GM12873 (cell line): ENCODE measurements at regions not wholly inside any gene's neighbourhood (a gene's known extent, or its start where the extent isn't known, plus 50 kb on each side); places are given as distances from the start of the nearest gene placed in this dataset.

Experiments used
- CTCF ChIP-seq: IDR thresholded peaks from 2 replicates; pipeline ENCODE4 v1.5.1; 2012; ENCODE audit warnings: low read depth, mild to moderate bottlenecking, moderate library complexity, low read length, control low read depth; ENCODE audit not compliant: insufficient read depth; ENCODE audit errors: missing control alignments

- TF ChIP-seq CTCF: no peak
Measured at GRCh38 chr18:51807336-51807735, 532.7 kb upstream of the DCC start.

- TF ChIP-seq CTCF: no peak
Measured at GRCh38 chr18:51811883-51812282, 528.1 kb upstream of the DCC start.

- TF ChIP-seq CTCF: no peak
Measured at GRCh38 chr18:51813740-51814139, 526.3 kb upstream of the DCC start.

GRCh38 chr18:51821610-51822009, 518.4 kb upstream of the DCC start:
- no peak for TF ChIP-seq CTCF

- TF ChIP-seq CTCF: no peak
Measured at GRCh38 chr18:51824746-51825145, 515.3 kb upstream of the DCC start.

GRCh38 chr18:51833850-51834249, 506.1 kb upstream of the DCC start:
- no peak for TF ChIP-seq CTCF

GRCh38 chr18:51848702-51849101, 491.3 kb upstream of the DCC start:
- no peak for TF ChIP-seq CTCF
